HCT116 (cell line): ENCODE measurements at regions not wholly inside any gene's neighbourhood (a gene's known extent, or its start where the extent isn't known, plus 50 kb on each side); places are given as distances from the start of the nearest gene placed in this dataset.

Experiments used
- ATAC-seq: fragments of 200-7000 bp; cut with Tn5 transposase; 2 replicates; pipeline ENCODE4 v1.9.1; 2020; ENCODE audit warnings: mild to moderate bottlenecking, moderate library complexity
- BruUV-seq: library from RNA; stranded (reverse); fragments of 400-500 nt; replicated peaks from 2 replicates; lab custom pipeline; 2021; lab: Mats Ljungman, UMichigan
- CTCF ChIA-PET: fragments of 300-600 bp; sonication (Branson Sonifier 250); formaldehyde crosslinking; loops from one replicate; lab custom pipeline; 2021; ENCODE audit warnings: antibody characterized with exemption; lab: Charles Lee
- POLR2A ChIA-PET: fragments of 300-600, 350-600 bp; sonication (Branson Sonifier 250); formaldehyde crosslinking; loops from one replicate; lab custom pipeline; 2021; ENCODE audit warnings: antibody characterized with exemption; lab: Charles Lee
- RAD21 ChIA-PET, 2 experiments: fragments of 300-600 bp; sonication (Branson Sonifier 250); formaldehyde crosslinking; loops; one replicate each; lab custom pipeline; 2023; ENCODE audit warnings: low total read pairs in 2 of 2; ENCODE audit not compliant: uncharacterized antibody in 2 of 2, unreplicated experiment in 2 of 2, low non-redundant PET in 1 of 2; lab: Charles Lee
- DNase-seq: peaks from one replicate; pipeline ENCODE4 v3.0.0-alpha.2; 2010; ENCODE audit warnings: low read depth, low spot score
- H2AFZ ChIP-seq: fragments of 200-600 bp; shearing (Covaris generic), sonication (generic); 2 replicates; pipeline ENCODE4 v1.6.1; 2017; ENCODE audit warnings: low read depth, mixed run types, mixed read lengths, antibody characterized with exemption, low read length; ENCODE audit not compliant: poor library complexity, severe bottlenecking
- H3K27ac ChIP-seq: 2 replicates; pipeline ENCODE4 v1.5.1; 2012; ENCODE audit warnings: low read depth, low read length
- H3K27me3 ChIP-seq: fragments of 200-600 bp; sonication (generic); 2 replicates; pipeline ENCODE4 v1.6.1; 2016; ENCODE audit warnings: mixed run types, low read length, mixed read lengths; ENCODE audit not compliant: insufficient read depth
- H3K36me3 ChIP-seq, 2 experiments: fragments of 200-500 bp in 1 of 2; fragments of 200-600 bp in 1 of 2; sonication (Bioruptor generic) in 1 of 2; sonication (generic) in 1 of 2; 2 replicates each; pipeline versions ENCODE4 v1.5.1 to v1.6.1; 2014 to 2016; ENCODE audit warnings: low read length in 2 of 2, inconsistent platforms in 1 of 2, mixed read lengths in 1 of 2, mixed run types in 1 of 2; ENCODE audit not compliant: insufficient read depth in 2 of 2, control insufficient read depth in 1 of 2
- H3K4me1 ChIP-seq, 2 experiments: fragments of 200-600 bp in 1 of 2; sonication (generic) in 1 of 2; 2 replicates each; pipeline versions ENCODE4 v1.5.1 to v1.6.1; 2012 to 2017; ENCODE audit warnings: low read length in 2 of 2, inconsistent platforms in 1 of 2, mild to moderate bottlenecking in 1 of 2, mixed read lengths in 1 of 2, mixed run types in 1 of 2, moderate library complexity in 1 of 2; ENCODE audit not compliant: insufficient read depth in 2 of 2, control insufficient read depth in 1 of 2
- H3K4me2 ChIP-seq: fragments of 200-600 bp; sonication (generic); 2 replicates; pipeline ENCODE4 v1.6.1; 2017; ENCODE audit warnings: mixed run types, low read length, mixed read lengths
- H3K4me3 ChIP-seq, 2 experiments: fragments of 200-600 bp in 1 of 2; sonication (generic) in 1 of 2; replicated peaks in 1 of 2; 2 replicates each; pipeline ENCODE4 v1.5.1; 2011 to 2016; ENCODE audit warnings: low read length in 2 of 2, control low read depth in 1 of 2, low read depth in 1 of 2, mild to moderate bottlenecking in 1 of 2, mixed read lengths in 1 of 2, mixed run types in 1 of 2
- H3K79me2 ChIP-seq: fragments of 200-600 bp; sonication (generic); 2 replicates; pipeline ENCODE4 v1.6.1; 2017; ENCODE audit warnings: mild to moderate bottlenecking, mixed run types, low read length, moderate library complexity, mixed read lengths; ENCODE audit not compliant: insufficient read depth
- H3K9ac ChIP-seq: fragments of 200-600 bp; sonication (generic); 2 replicates; pipeline ENCODE4 v1.6.1; 2016; ENCODE audit warnings: low read length, mixed read lengths
- H3K9me2 ChIP-seq: fragments of 200-600 bp; sonication (generic), shearing (Covaris generic); 2 replicates; pipeline ENCODE4 v1.6.1; 2017; ENCODE audit warnings: mixed run types, mild to moderate bottlenecking, moderate library complexity; ENCODE audit not compliant: insufficient read depth
- H3K9me3 ChIP-seq, 2 experiments: fragments of 200-500 bp in 1 of 2; fragments of 200-600 bp in 1 of 2; sonication (Bioruptor generic) in 1 of 2; sonication (generic) in 1 of 2; 2 replicates each; pipeline ENCODE4 v1.6.1; 2014 to 2017; ENCODE audit warnings: low read length in 2 of 2, mixed read lengths in 2 of 2, inconsistent platforms in 1 of 2, low read depth in 1 of 2, mild to moderate bottlenecking in 1 of 2, mixed run types in 1 of 2, moderate library complexity in 1 of 2; ENCODE audit not compliant: control insufficient read depth in 1 of 2, insufficient read depth in 1 of 2
- H4K20me1 ChIP-seq: fragments of 200-600 bp; sonication (generic), shearing (Covaris generic); 2 replicates; pipeline ENCODE4 v1.6.1; 2017; ENCODE audit warnings: mixed run types, mild to moderate bottlenecking, moderate library complexity; ENCODE audit not compliant: insufficient read depth
- CBX3 ChIP-seq: IDR thresholded peaks from 2 replicates; pipeline ENCODE4 v1.6.1; 2012; ENCODE audit warnings: low read depth
- CEBPB ChIP-seq: IDR thresholded peaks from 2 replicates; pipeline ENCODE4 v1.6.1; 2012; ENCODE audit warnings: low read depth
- EGR1 ChIP-seq: IDR thresholded peaks from 2 replicates; pipeline ENCODE4 v1.6.1; 2012; ENCODE audit warnings: low read depth
- EZH2 ChIP-seq: fragments of 200-600 bp; sonication (generic); IDR thresholded peaks from 2 replicates; pipeline ENCODE4 v1.6.1; 2017; ENCODE audit warnings: antibody characterized with exemption, mixed run types
- FOSL1 ChIP-seq: IDR thresholded peaks from 2 replicates; pipeline ENCODE4 v1.6.1; 2012; ENCODE audit warnings: low read depth
- JUND ChIP-seq: IDR thresholded peaks from 2 replicates; pipeline ENCODE4 v1.6.1; 2012
- POLR2AphosphoS5 ChIP-seq: IDR thresholded peaks from 2 replicates; pipeline ENCODE4 v1.6.1; 2011; ENCODE audit warnings: mild to moderate bottlenecking, low read depth, low read length, moderate library complexity
- RAD21 ChIP-seq: IDR thresholded peaks from 2 replicates; pipeline ENCODE4 v1.6.1; 2012; ENCODE audit warnings: low read depth, mild to moderate bottlenecking
- SIN3A ChIP-seq: IDR thresholded peaks from 2 replicates; pipeline ENCODE4 v1.6.1; 2012; ENCODE audit warnings: low read depth
- SRF ChIP-seq: IDR thresholded peaks from 2 replicates; pipeline ENCODE4 v1.6.1; 2012; ENCODE audit warnings: low read depth
- TCF7L2 ChIP-seq: IDR thresholded peaks from 2 replicates; pipeline ENCODE4 v1.7.0; 2011; ENCODE audit warnings: borderline replicate concordance, inconsistent platforms; ENCODE audit not compliant: insufficient read depth, insufficient read length; ENCODE audit errors: extremely low read depth
- YY1 ChIP-seq: IDR thresholded peaks from 2 replicates; pipeline ENCODE4 v1.6.1; 2011; ENCODE audit warnings: low read length, low read depth, moderate library complexity, mild to moderate bottlenecking; ENCODE audit not compliant: insufficient replicate concordance; ENCODE audit errors: extremely low read depth
- ZFX ChIP-seq: fragments of 450-650 bp; IDR thresholded peaks from 2 replicates; pipeline ENCODE4 v1.6.1; 2017
- ZNF274 ChIP-seq: fragments of 200-500 bp; sonication (Bioruptor generic); IDR thresholded peaks from 2 replicates; pipeline ENCODE4 v1.6.1; 2014; ENCODE audit warnings: mild to moderate bottlenecking, low read depth, low read length, inconsistent platforms
- intact Hi-C: fragments of 100-400 bp; cut with micrococcal nuclease; formaldehyde crosslinking; loops from 2 replicates; pipeline ENCODE4 v1.10.0; 2022
- TF ChIP-seq, protein P1 (sequence below): IDR thresholded peaks from 2 replicates; pipeline ENCODE4 v1.6.1; 2012
- TF ChIP-seq, protein P2 (sequence below): IDR thresholded peaks from 2 replicates; pipeline ENCODE4 v1.6.1; 2012
- TF ChIP-seq, protein P3 (sequence below): IDR thresholded peaks from 2 replicates; pipeline ENCODE4 v1.6.1; 2011; ENCODE audit warnings: mild to moderate bottlenecking, low read length, moderate library complexity; ENCODE audit not compliant: insufficient replicate concordance; ENCODE audit errors: extremely low read depth

DNA sequence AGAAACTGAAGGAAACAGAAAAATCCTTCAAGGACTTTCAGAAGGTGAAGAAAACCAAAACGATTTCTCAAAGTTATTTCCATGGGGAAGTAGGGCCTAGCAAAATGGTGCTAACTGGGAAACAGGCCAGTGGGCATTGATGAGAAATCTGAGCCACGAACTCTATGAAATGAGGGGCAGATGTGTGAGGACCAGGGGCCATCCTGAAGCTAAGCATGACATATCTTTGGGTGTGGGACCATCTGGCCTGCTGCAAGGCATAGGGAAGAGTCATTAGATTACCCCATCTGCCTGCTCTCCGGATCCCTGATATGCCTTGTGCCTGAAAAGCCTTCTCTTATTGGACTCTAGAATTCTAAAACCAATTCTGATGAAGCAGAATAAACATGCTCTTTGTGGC lies 143.8 kb downstream of the PALM2AKAP2 start:
- H3K9ac ChIP-seq = no peak overlapping the region

DNA sequence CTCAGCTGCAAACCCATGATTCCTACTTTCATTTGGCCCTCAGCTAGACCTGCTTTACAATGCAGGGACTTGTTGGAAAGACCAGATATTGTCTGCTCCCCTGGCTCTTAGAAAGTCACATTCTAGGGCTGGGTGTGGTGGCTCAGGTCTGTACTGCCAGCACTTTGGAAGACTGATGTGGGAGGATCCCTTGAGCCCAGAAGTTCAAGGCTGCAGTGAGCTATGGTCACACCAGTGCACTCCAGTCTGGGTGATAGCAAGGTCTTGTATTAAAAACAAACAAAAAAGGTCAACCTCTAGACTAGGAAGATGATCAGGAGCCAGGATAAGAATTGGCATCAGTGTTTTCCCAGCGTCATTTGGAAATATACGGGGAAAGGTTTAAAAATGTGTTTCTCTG lies 145.8 kb downstream of the PALM2AKAP2 start:
- H4K20me1 ChIP-seq = no peaks in the 10 kb centered on the region
- CTCF ChIA-PET = no interaction called here
- no peaks in the 10 kb centered on the region for H3K9me3 ChIP-seq
- no TSS peak for BruUV-seq
- no peak overlapping the region for H2AFZ ChIP-seq
- no peak for ATAC-seq
- POLR2A ChIA-PET = no interaction called here
- H3K4me3 ChIP-seq = no peak overlapping the region
- H3K36me3 ChIP-seq = no peaks in the 10 kb centered on the region
- RAD21 ChIA-PET = no interaction called here
- DNase-seq = no peak
- H3K9ac ChIP-seq = no peak overlapping the region
- intact Hi-C loops = no loop called here
- H3K9me2 ChIP-seq = no peaks in the 10 kb centered on the region
- TF ChIP-seq, protein P1, sequence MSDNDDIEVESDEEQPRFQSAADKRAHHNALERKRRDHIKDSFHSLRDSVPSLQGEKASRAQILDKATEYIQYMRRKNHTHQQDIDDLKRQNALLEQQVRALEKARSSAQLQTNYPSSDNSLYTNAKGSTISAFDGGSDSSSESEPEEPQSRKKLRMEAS = no peak
- TF ChIP-seq FOSL1 (no peak), SIN3A (no peak), TCF7L2 (no peak)
- TF ChIP-seq, protein P2, sequence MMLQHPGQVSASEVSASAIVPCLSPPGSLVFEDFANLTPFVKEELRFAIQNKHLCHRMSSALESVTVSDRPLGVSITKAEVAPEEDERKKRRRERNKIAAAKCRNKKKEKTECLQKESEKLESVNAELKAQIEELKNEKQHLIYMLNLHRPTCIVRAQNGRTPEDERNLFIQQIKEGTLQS = no peak
- no peaks in the 10 kb centered on the region for H3K4me1 ChIP-seq
- H3K27ac ChIP-seq = no peak overlapping the region
- H3K79me2 ChIP-seq = no peaks in the 10 kb centered on the region
- no peak overlapping the region for H3K4me2 ChIP-seq
- H3K27me3 ChIP-seq = no peaks in the 10 kb centered on the region

More for the DNA sequence above, 143.8 kb downstream of the PALM2AKAP2 start:
- ChIA-PET RAD21 (no interaction called here), POLR2A (no interaction called here), CTCF (no interaction called here)
- no peak overlapping the region for H3K4me2 ChIP-seq
- no peaks in the 10 kb centered on the region for H3K79me2 ChIP-seq
- TF ChIP-seq CEBPB (no peak), RAD21 (no peak), CBX3 (no peak), SRF (no peak), YY1 (no peak), TCF7L2 (no peak), JUND (no peak), POLR2AphosphoS5 (no peak), ZFX (no peak), EGR1 (no peak), ZNF274 (no peak), EZH2 (no peak)
- TF ChIP-seq, protein P3, sequence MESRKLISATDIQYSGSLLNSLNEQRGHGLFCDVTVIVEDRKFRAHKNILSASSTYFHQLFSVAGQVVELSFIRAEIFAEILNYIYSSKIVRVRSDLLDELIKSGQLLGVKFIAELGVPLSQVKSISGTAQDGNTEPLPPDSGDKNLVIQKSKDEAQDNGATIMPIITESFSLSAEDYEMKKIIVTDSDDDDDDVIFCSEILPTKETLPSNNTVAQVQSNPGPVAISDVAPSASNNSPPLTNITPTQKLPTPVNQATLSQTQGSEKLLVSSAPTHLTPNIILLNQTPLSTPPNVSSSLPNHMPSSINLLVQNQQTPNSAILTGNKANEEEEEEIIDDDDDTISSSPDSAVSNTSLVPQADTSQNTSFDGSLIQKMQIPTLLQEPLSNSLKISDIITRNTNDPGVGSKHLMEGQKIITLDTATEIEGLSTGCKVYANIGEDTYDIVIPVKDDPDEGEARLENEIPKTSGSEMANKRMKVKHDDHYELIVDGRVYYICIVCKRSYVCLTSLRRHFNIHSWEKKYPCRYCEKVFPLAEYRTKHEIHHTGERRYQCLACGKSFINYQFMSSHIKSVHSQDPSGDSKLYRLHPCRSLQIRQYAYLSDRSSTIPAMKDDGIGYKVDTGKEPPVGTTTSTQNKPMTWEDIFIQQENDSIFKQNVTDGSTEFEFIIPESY = no peak
- H3K27me3 ChIP-seq = no peaks in the 10 kb centered on the region
- no peaks in the 10 kb centered on the region for H3K36me3 ChIP-seq
- H4K20me1 ChIP-seq = no peaks in the 10 kb centered on the region
- intact Hi-C loops = no loop called here
- H3K9me2 ChIP-seq = no peaks in the 10 kb centered on the region
- DNase-seq (no peak), ATAC-seq (no peak)
- no peak overlapping the region for H3K4me3 ChIP-seq
- no peaks in the 10 kb centered on the region for H3K9me3 ChIP-seq
- BruUV-seq = no TSS peak
- H2AFZ ChIP-seq = no peak overlapping the region
- H3K4me1 ChIP-seq = no peaks in the 10 kb centered on the region
- H3K27ac ChIP-seq = no peak overlapping the region
